ENCODE measurements at regions not wholly inside any gene's neighbourhood (a gene's known extent, or its start where the extent isn't known, plus 50 kb on each side); places are given as distances from the start of the nearest gene placed in this dataset.

DNA sequence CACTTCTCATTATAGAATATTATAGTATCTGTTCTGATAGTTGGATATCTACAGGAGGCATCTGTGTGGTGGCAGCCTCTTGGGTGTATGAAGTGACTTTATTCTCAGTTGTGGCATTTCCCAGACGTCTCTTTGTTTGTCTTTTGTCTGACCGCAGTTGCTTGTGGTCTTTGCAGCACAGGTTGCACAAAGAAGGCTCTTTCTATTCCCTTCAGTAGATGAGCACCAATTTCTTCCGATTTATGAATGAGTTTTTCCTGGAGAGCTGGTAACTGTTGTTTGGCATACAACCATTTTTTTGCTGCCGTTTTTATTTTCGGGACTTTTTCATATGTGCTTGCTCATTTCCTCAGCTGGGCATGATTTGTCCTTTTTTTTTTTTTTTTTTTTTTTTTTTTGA is 56.4 kb upstream of the MYO10 start:
- Histone ChIP-seq H3K18ac (ENCODE audit: extremely low read depth, low read length) (no peak overlapping the region), H3K36me3 (ENCODE audit: control insufficient read depth in 2 of 4, insufficient read depth in 4 of 4, low read length in 3 of 4) (no peaks in the 10 kb centered on the region), H3K4me2 (ENCODE audit: insufficient read depth in 1 of 2, low read depth in 2 of 2, low read length in 2 of 2) (no peak overlapping the region), H2AFZ (ENCODE audit: low read length) (no peak overlapping the region), H4K8ac (ENCODE audit: extremely low read depth, insufficient read depth, low read length) (no peak overlapping the region), H3K27ac (ENCODE audit: low read depth, low read length) (no peak overlapping the region), H4K20me1 (replicated peaks in 1 of 2; ENCODE audit: control insufficient read depth in 1 of 2, insufficient read depth in 2 of 2, low read length in 2 of 2) (no peaks in the 10 kb centered on the region), H3K27me3 (replicated peaks in 1 of 4; ENCODE audit: control insufficient read depth in 3 of 4, extremely low read depth in 1 of 4, insufficient read depth in 3 of 4, low read length in 3 of 4) (no peaks in the 10 kb centered on the region; a peak in 1 of 7 replicates), H2BK15ac (ENCODE audit: low read length) (no peak overlapping the region), H2BK20ac (ENCODE audit: low read length) (no peak overlapping the region), H3K23ac (ENCODE audit: insufficient read length) (no peak overlapping the region), H2BK120ac (replicated peaks; ENCODE audit: low read depth, low read length) (no peak overlapping the region), H3K79me2 (ENCODE audit: control insufficient read depth in 1 of 2, insufficient read depth in 2 of 2, low read length in 2 of 2) (no peaks in the 10 kb centered on the region), H3K79me1 (ENCODE audit: low read depth, low read length) (no peaks in the 10 kb centered on the region), H3K14ac (ENCODE audit: insufficient read length) (no peak overlapping the region), H3K9me3 (ENCODE audit: insufficient read depth in 2 of 2, low read depth in 1 of 2, low read length in 1 of 2) (no peaks in the 10 kb centered on the region; a peak in 1 of 4 replicates), H3K23me2 (ENCODE audit: low read depth, low read length) (no peaks in the 10 kb centered on the region), H3K4ac (replicated peaks; ENCODE audit: insufficient read length, low read depth, low read length) (no peak overlapping the region), H3K4me1 (replicated peaks in 1 of 4; ENCODE audit: control insufficient read depth in 3 of 4, insufficient read depth in 4 of 4, low read length in 3 of 4) (peaks cover 0 to 3% (median 2%) of the 10 kb centered on the region in 4 experiments; a peak in 2 of 7 replicates), H3K56ac (replicated peaks; ENCODE audit: insufficient read length, low read depth, low read length) (no peak overlapping the region), H4K91ac (replicated peaks; ENCODE audit: insufficient read length, low read length) (no peak overlapping the region), H2AK5ac (ENCODE audit: low read depth, low read length) (no peak overlapping the region), H2BK5ac (ENCODE audit: low read depth, low read length) (no peak overlapping the region), H2BK12ac (ENCODE audit: low read depth, low read length) (no peak overlapping the region), H3K4me3 (ENCODE audit: extremely low read depth in 1 of 4, insufficient read depth in 2 of 4, low read depth in 3 of 4, low read length in 4 of 4) (no peak overlapping the region), H3K9ac (replicated peaks in 1 of 4; ENCODE audit: extremely low read depth in 1 of 4, low read depth in 3 of 4, low read length in 3 of 4) (no peak overlapping the region), H4K5ac (ENCODE audit: insufficient read length, low read depth, low read length) (no peak overlapping the region)
- FAIRE-seq (no peak), DNase-seq (ENCODE audit: low read depth in 1 of 2, low spot score in 2 of 2) (no peak)
- ChIA-PET CTCF (ENCODE audit: partially characterized antibody) (interaction anchor here (1.0 kb wide), 1 partner anchor 201 kb away, joined by 3 read pairs; no protein-coding TSS in a partner anchor), POLR2A (ENCODE audit: partially characterized antibody) (interaction anchor here (0.6 kb wide), 1 partner anchor 28 kb away, joined by 3 read pairs; no protein-coding TSS in a partner anchor)
- 87% methylated on average over 5 of the region's 5 CpGs; no CpG with 5 or more reads in 1 of the 2 experiments for WGBS, 2 experiments (ENCODE audit: extremely low coverage in 1 of 2, insufficient coverage in 1 of 2, insufficient read length in 1 of 2, insufficient replicate concordance in 2 of 2, low coverage in 1 of 2, low lambda C conversion rate in 2 of 2, missing lambda C conversion rate in 1 of 2)
- TF ChIP-seq POU5F1 (IDR thresholded peaks at IDR 0.05; ENCODE audit: low read depth, low read length) (no peak), CHD2 (IDR thresholded peaks at IDR 0.05; ENCODE audit: low read length) (no peak), EGR1 (IDR thresholded peaks at IDR 0.05; ENCODE audit: borderline replicate concordance, low read depth, low read length) (no peak), ASH2L (IDR thresholded peaks at IDR 0.05; ENCODE audit: low read length) (no peak), TAF7 (optimal IDR thresholded peaks at IDR 0.05; ENCODE audit: borderline replicate concordance, low read depth, low read length) (no peak), SP4 (IDR thresholded peaks at IDR 0.05; ENCODE audit: low read length) (no peak), TAF1 (IDR thresholded peaks at IDR 0.05; ENCODE audit: low read depth, low read length) (no peak)

Data from H1 (cell line).